ENCODE measurements at regions not wholly inside any gene's neighbourhood (a gene's known extent, or its start where the extent isn't known, plus 50 kb on each side); places are given as distances from the start of the nearest gene placed in this dataset.
A peak's percentile ranks its signal among the peaks of the same experiment; 100 is the strongest.
"Not testable (repeated sequence)": the region's sequence is repeated elsewhere in the genome, so short reads cannot be mapped to it uniquely, and the experiment has no call there.

DNA sequence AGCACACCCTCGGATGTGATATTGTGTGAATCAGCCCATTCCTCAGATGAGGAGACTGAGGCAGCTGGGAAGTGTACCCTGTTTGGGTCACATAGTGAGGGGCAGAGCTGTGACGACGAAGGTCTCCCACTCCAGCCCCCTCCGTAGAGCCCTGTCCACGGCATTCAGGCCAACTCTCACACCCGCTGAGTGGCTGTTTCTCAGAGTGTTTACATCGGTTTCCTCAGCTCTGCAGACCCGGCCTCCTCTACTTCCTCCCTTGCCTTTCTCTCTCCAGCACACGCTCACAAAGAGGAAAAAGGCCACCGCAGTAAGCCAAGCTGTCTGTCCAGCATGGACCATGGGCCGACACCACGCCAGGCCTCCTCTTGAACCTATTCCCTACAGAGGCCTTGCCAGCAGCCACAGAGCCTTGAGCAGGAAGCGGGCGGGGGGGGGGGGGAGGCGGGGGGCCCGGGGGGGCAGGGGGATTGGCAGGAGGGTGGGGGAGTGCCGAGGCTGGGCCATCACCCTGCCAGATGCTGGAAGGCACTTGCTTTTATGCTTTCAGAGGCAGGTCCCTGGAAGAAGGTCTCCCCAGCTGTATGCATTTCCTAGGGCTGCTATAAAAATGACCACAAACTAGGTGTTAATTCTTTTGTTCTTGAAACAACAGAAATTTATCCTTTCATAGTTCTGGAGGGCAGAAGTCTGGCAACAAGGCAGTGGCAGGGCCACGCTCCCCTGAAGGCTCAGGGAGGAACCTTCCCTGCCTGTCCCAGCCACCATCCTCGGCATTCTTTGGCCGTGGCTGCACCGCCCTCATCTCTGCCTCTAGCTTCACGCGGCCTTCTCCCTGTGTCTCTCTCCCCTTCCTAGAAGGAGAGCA lies 178.4 kb downstream of the PSMG1 start:
- peak; percentile 72 for DNase-seq
- no peak overlapping the region for H3K4me3 ChIP-seq (ENCODE audit: insufficient read depth, low read depth, low read length)
- no peaks in the 10 kb centered on the region for H3K36me3 ChIP-seq (replicated peaks; ENCODE audit: control insufficient read depth, insufficient read depth, low read length)
- no peaks in the 10 kb centered on the region; the same call in 1 of the 2 replicates for H3K27me3 ChIP-seq (ENCODE audit: control insufficient read depth, insufficient read depth, low read length)

DNA sequence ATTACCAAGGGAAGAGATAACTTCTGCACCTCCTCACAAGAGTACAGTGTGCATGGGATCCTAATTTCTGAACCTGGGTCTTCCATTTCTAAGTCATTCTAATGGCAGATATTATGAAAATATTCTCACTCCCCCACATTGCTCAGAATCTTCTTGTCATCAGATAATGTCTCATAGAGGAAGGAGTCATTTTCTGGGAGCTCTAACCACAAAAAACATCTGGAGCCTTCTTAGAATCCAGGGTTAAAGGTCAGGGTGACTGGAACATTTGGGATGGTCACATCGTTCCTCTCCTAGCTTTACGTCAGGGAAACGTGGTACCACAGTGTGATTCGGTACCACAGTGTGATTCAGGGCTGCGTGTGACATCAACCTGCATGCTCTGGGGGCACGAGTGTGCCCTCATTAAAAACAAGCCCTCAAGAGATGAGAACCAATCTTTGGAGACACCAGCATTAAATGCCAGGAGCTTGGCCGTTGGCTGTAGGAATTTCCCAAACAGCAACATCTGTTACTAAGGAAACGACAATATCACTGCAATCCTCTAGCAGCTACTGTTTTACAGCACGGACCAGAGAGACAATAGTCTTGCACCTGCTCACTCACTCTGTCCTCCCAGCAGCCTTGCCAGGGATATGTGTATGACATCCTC lies 179.1 kb downstream of the PSMG1 start:
- Histone ChIP-seq H3K27me3 (ENCODE audit: control insufficient read depth, insufficient read depth, low read length) (no peaks in the 10 kb centered on the region; the same call in 1 of the 2 replicates), H3K4me3 (ENCODE audit: insufficient read depth, low read depth, low read length) (no peak overlapping the region), H3K36me3 (replicated peaks; ENCODE audit: control insufficient read depth, insufficient read depth, low read length) (no peaks in the 10 kb centered on the region)
- peak; percentile 51 for DNase-seq

DNA sequence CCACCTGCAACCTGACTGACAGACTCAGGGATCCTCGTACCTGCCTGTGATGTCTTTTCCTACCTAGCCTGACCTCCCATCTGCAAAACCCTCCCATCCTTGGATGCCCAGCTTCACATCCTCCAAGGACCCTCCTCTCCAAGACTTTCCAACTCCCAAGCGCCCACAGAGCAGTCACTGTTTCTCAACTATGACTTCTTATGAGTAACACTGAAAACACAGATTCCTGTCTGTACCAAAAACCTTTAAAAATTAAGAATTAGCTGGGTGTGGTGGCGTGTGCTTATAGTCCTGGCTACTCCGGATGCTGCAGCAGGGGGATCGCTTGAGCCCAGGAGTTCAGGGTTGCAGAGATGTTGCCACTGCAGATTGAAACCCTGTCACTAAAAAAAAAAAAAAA lies 181.9 kb downstream of the PSMG1 start:
- Histone ChIP-seq H3K4me3 (ENCODE audit: insufficient read depth, low read depth, low read length) (no peak overlapping the region), H3K36me3 (replicated peaks; ENCODE audit: control insufficient read depth, insufficient read depth, low read length) (no peaks in the 10 kb centered on the region), H3K27me3 (ENCODE audit: control insufficient read depth, insufficient read depth, low read length) (no peaks in the 10 kb centered on the region; the same call in 1 of the 2 replicates)
- no peak for DNase-seq

DNA sequence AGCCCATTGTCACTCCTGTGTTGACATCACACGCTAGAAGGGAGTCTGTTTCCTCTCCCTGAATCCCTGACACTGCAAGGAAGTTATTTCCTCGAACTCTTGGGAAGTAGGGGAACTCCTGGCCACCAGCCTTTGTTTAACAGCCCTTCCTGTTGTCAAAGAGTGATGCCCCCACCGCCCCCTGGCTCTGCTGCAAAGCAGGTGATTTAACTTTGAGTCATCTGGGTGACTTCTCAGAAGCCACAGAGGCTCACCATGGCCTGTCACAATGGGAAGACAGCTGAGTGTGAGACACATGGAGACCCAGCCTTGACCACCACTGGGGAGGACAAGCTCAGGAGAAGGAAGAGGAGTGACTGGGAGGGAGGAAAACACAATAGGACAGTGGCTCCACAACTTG lies 182.8 kb downstream of the PSMG1 start:
- H3K36me3 ChIP-seq (replicated peaks; ENCODE audit: control insufficient read depth, insufficient read depth, low read length): no peaks in the 10 kb centered on the region
- H3K4me3 ChIP-seq (ENCODE audit: insufficient read depth, low read depth, low read length): no peak overlapping the region
- DNase-seq: peak; percentile 12
- H3K27me3 ChIP-seq (ENCODE audit: control insufficient read depth, insufficient read depth, low read length): no peaks in the 10 kb centered on the region

DNA sequence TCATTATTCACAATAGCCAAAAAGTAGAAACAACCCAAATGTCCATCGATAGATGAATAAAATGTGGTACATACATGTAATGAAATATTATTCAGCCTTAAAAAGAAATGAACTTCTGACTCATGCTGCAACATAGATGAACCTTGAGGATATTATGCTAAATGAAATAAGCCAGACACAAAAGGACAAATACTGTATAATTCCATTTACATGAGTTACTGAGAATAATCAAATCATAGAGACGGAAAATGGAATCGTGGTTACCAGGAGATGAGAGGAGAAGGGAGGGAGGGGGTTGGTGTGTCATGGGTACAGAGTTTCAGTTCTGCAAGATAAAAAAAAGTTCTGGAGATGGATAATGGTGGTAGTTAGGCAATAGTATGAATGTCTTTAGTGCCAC lies 184.1 kb downstream of the PSMG1 start:
- DNase-seq: no peak
- no peaks in the 10 kb centered on the region for H3K36me3 ChIP-seq (replicated peaks; ENCODE audit: control insufficient read depth, insufficient read depth, low read length)
- no peaks in the 10 kb centered on the region for H3K27me3 ChIP-seq (ENCODE audit: control insufficient read depth, insufficient read depth, low read length)
- H3K4me3 ChIP-seq (ENCODE audit: insufficient read depth, low read depth, low read length): no peak overlapping the region

DNA sequence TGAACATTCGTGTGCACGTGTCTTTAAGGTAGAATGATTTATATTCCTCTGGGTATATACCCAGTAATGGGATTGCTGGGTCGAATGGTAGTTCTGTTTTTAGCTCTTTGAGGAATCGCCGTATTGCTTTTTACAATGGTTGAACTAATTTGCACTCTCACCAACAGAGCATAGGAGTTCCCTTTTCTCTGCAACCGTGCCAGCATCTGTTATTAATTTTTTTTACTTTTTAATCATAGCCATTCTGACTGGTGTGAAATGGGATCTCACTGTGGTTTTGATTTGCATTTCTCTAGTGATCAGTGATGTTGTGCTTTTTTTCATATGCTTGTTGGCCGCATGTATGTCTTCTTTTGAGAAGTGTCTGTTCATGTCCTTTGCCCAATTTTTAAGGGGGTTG lies 185.0 kb downstream of the PSMG1 start:
- H3K36me3 ChIP-seq (replicated peaks; ENCODE audit: control insufficient read depth, insufficient read depth, low read length); DNase-seq; H3K27me3 ChIP-seq (ENCODE audit: control insufficient read depth, insufficient read depth, low read length); H3K4me3 ChIP-seq (ENCODE audit: insufficient read depth, low read depth, low read length): not testable (repeated sequence)

DNA sequence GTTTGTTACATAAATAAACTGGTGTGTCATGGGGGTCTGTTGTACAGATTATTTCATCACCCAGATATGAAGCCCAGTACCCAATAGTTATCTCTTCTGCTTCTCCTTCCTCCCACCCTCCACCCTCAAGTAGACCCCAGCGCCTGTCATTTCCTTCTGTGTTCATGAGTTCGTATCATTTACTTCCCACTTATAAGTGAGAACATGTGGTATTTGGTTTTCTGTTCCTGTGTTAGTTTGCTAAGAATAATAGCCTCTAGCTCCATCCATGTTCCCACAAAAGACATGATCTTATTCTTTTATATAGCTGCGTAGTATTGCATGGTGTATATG lies 185.4 kb downstream of the PSMG1 start:
- H3K36me3 ChIP-seq (replicated peaks; ENCODE audit: control insufficient read depth, insufficient read depth, low read length); DNase-seq; H3K27me3 ChIP-seq (ENCODE audit: control insufficient read depth, insufficient read depth, low read length); H3K4me3 ChIP-seq (ENCODE audit: insufficient read depth, low read depth, low read length): not testable (repeated sequence)

DNA sequence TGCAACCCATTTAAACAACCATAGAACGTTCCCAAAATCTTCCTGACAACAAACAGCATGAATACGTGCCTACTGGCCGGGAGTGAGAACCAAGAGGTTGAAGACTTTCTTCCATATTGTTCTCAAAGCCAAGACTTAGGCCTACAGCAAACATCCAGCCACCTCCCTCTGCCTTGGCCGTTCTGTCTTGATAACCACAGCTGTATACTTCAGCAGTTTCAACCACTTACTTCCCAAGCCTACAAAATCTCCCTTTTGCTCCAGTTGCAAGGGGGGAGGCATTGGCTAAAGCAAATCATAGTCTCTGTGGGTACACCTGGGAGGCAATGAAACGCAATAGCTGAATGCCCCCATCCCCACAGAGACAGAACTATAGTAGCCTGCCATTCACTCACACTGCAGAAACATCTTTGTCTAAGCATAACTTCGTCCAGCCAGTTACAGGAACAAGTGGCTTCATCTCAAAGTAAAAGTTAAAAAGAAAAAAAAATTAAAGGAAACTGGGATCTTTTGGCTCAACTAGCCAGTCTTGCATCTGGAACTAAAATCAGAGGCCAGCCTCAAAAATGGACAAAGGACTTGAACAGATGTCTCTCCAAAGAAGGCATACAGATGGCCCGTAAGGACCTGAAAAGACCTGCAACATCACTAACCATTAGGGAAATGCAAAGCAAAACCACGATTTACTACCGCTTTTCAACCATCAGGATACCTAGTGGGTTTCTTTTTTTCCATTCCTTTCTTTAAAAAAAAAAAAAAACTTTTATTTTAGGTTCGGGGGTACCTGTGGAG lies 186.0 kb downstream of the PSMG1 start:
- no peak overlapping the region for H3K4me3 ChIP-seq (ENCODE audit: insufficient read depth, low read depth, low read length)
- H3K27me3 ChIP-seq (ENCODE audit: control insufficient read depth, insufficient read depth, low read length): no peaks in the 10 kb centered on the region
- H3K36me3 ChIP-seq (replicated peaks; ENCODE audit: control insufficient read depth, insufficient read depth, low read length): no peaks in the 10 kb centered on the region
- DNase-seq: no peak

DNA sequence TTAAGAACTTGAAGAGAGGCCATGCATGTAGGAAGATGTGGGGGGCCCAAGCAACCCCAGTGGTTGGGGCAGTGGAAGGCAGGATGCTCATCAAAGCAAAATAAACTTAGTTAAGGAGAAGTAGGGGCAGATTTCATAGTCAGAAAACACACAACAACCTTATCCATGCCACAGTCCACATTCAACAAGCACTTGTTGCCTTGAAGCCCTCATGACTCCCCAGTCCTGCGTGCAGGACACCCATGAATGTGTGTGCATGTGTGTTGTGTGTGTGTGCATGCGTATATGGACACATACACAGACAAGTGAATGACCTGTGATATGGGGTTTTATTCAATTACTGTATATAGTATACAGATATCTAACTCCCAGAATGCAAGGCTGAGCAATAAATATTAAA lies 186.9 kb downstream of the PSMG1 start:
- H3K27me3 ChIP-seq (ENCODE audit: control insufficient read depth, insufficient read depth, low read length): no peaks in the 10 kb centered on the region
- DNase-seq: no peak
- H3K36me3 ChIP-seq (replicated peaks; ENCODE audit: control insufficient read depth, insufficient read depth, low read length): no peaks in the 10 kb centered on the region
- no peak overlapping the region for H3K4me3 ChIP-seq (ENCODE audit: insufficient read depth, low read depth, low read length)

DNA sequence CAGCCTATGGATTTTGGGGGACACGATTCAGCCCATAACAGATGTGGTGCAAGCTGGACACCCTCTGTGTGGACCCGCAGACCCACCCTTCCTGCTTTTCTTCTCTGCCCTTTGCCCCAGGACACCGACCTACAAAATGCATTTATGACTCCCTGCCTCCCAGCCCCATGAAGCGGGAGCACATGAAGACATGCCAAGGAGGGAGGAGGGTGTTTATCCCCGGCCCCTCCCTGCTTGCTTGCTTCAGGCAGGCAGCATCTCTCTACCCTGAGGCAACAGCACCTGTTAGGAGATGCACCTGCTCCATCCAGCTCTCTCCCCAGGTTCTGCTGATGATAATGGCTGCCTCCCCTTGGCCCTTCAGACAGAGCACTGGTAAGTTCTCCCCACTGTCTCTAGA lies 187.5 kb downstream of the PSMG1 start:
- Histone ChIP-seq H3K27me3 (ENCODE audit: control insufficient read depth, insufficient read depth, low read length) (no peaks in the 10 kb centered on the region), H3K4me3 (ENCODE audit: insufficient read depth, low read depth, low read length) (no peak overlapping the region), H3K36me3 (replicated peaks; ENCODE audit: control insufficient read depth, insufficient read depth, low read length) (no peaks in the 10 kb centered on the region)
- no peak for DNase-seq

DNA sequence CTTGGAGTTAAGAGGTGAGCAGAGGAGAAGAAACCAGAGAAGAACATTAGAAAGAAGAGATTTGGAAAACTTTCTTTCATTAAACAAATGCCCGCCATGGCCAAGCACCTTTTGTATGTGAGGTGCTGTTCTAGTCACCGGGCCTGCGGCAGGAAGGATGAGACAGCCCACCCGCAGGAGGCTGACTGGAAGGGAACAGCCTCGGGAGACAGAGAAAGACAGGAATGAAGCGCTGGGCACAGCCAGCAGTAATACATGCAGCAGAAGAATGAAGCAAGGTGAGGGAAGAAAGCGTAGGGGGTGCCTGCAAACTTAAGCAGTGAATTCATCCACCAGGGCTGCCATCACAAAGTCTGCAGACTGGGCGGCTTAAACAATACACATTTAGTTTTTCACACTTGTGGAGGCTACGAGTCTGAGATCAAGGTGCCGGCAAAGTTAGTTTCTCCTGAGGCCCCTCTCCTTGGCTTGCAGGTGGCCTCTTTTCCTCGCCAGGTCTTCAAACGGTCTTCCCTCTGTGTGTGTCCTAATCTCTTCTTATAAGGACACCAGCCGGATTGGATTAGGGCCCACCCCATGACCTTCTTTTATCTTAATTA lies 188.1 kb downstream of the PSMG1 start:
- Histone ChIP-seq H3K27me3 (ENCODE audit: control insufficient read depth, insufficient read depth, low read length) (no peaks in the 10 kb centered on the region), H3K4me3 (ENCODE audit: insufficient read depth, low read depth, low read length) (no peak overlapping the region), H3K36me3 (replicated peaks; ENCODE audit: control insufficient read depth, insufficient read depth, low read length) (no peaks in the 10 kb centered on the region)
- DNase-seq: no peak

DNA sequence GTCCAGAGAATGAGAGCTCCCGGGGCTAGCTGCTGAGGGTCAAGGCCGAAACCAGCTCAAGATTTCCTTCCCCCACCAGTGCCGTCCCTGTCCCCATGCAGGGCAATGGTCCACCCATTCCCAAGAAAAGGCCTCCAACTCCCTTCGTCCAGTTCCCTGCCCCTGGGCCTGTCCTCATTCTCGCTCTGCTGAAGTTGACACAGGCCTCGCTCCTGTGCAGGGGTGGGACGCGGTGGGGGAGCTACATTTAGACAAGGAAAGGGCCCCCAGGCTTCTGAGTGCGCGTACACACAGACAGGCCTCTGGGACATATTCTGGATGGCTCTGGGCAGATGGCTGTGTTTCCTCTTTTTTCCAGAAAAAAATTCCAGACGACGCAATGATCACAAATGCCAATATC lies 188.3 kb downstream of the ETS2 start:
- H3K36me3 ChIP-seq (replicated peaks; ENCODE audit: control insufficient read depth, insufficient read depth, low read length): no peaks in the 10 kb centered on the region
- no peak for DNase-seq
- H3K4me3 ChIP-seq (ENCODE audit: insufficient read depth, low read depth, low read length): no peak overlapping the region
- no peaks in the 10 kb centered on the region for H3K27me3 ChIP-seq (ENCODE audit: control insufficient read depth, insufficient read depth, low read length)

DNA sequence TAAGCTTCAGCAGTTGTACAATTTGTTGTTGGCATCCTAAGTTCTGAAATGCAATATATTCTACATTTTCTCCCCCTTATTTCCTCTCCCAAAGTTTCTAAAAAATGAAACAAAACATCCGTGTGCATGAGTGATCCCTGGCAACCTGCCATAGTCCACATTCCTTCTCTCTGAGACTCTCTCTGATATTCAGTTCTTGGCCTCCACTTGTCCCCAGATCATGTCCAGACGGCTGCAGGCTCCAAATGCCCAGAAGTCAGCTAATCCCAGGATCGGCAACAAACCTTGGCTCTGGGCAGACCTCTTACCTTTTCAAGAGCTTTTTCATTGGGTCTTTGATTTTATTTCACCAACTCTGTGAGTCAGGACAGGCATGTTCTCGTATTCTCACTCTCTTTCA lies 187.8 kb downstream of the ETS2 start:
- Histone ChIP-seq H3K36me3 (replicated peaks; ENCODE audit: control insufficient read depth, insufficient read depth, low read length) (no peaks in the 10 kb centered on the region), H3K4me3 (ENCODE audit: insufficient read depth, low read depth, low read length) (no peak overlapping the region), H3K27me3 (ENCODE audit: control insufficient read depth, insufficient read depth, low read length) (no peaks in the 10 kb centered on the region)
- no peak for DNase-seq

DNA sequence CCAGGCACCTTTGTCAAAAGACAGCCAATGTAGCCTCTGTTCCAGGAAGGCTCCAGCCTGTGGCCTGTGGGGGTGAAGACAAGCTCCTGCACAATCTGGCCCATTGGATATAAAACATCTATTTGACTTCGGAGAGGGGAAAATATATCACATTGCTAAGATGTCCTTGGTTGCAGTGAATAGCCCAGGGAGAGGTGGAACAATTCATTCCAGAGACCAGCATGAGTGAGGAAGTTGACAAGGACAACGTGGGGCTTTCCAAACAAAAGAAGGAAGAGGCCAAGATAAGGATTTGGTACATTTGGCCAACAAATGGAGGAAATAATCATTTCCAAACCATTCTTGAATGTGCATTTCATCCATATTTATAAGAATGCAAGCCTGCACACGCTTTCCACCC lies 187.0 kb downstream of the ETS2 start:
- no peak for DNase-seq
- Histone ChIP-seq H3K36me3 (replicated peaks; ENCODE audit: control insufficient read depth, insufficient read depth, low read length) (no peaks in the 10 kb centered on the region), H3K27me3 (ENCODE audit: control insufficient read depth, insufficient read depth, low read length) (no peaks in the 10 kb centered on the region), H3K4me3 (ENCODE audit: insufficient read depth, low read depth, low read length) (no peak overlapping the region)

DNA sequence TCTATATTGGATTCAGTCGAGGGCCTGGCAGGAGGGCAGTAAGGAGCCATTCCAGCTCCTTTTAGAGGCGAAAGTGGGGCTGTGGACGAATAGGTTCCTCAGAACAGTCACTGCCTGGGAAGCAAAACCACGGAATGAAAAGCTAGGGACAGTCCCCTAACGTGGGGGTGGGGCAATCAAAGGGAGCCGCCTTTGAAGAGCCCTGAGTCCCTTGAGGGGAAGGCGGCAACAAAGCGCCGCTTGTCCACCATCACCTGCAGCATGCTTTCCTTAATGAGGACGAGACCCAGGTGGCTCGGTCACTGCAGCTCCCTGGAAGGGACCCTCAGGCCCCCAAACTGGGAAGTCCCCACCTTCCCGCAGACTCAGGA lies 184.7 kb downstream of the ETS2 start:
- no peak for DNase-seq

More for the DNA sequence above, 184.7 kb downstream of the ETS2 start:
- Histone ChIP-seq H3K4me3 (ENCODE audit: insufficient read depth, low read depth, low read length) (no peak overlapping the region), H3K36me3 (replicated peaks; ENCODE audit: control insufficient read depth, insufficient read depth, low read length) (no peaks in the 10 kb centered on the region), H3K27me3 (ENCODE audit: control insufficient read depth, insufficient read depth, low read length) (no peaks in the 10 kb centered on the region)

All from H7 (cell line).